SK-N-SH treated with all-trans-retinoic acid at 6 μM for 48 hours (cell line): ENCODE measurements at regions not wholly inside any gene's neighbourhood (a gene's known extent, or its start where the extent isn't known, plus 50 kb on each side); places are given as distances from the start of the nearest gene placed in this dataset.

Experiments used
- ZC3H10 ChIP-seq: fragments of 250-450 bp; sonication (Bioruptor Pico); IDR thresholded peaks from 2 replicates; pipeline ENCODE4 v1.5.1; 2021; ENCODE audit warnings: mild to moderate bottlenecking, moderate library complexity
- TF ChIP-seq, protein P1 (sequence below): fragments of 250-450 bp; sonication (Bioruptor Pico); IDR thresholded peaks from 2 replicates; pipeline ENCODE4 v1.5.1; 2020; ENCODE audit warnings: low read depth, mild to moderate bottlenecking, moderate library complexity

DNA sequence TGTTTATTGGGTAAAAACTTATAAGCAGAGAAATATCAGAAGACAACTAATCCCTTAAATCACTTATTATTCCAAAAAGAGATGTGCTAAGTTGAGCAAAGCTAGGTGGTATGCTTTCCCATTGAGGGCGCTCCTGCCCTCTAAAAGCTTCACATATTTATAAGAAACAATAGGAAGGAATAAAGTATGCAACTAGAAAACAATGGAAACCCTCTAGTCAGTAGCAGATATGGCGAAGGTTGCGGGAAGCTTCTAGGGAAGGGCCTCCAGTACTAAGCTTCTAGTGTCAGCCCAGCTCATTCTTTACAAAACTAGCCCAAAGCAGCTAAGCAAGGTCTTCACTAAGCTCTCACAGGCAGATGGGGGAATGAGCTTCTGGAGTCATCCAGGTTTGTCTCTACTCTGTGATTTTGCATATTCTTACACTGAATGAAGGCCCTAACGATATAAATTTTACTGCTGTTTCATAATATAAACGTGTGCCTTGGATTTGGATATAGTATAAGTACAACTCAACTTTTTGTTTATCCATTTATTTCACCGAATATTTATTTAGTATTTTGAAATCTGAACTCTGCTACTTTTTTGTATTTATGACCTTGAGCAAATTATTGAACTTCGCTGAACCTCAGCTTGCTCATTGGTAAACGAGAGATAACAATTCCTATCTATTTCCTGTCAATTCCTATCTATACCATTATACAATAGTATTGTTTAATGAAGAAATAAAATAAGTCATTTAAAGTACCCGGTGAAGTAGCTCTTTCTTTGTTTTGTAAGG lies 571.4 kb downstream of the ELAVL2 start:
- TF ChIP-seq, protein P1, sequence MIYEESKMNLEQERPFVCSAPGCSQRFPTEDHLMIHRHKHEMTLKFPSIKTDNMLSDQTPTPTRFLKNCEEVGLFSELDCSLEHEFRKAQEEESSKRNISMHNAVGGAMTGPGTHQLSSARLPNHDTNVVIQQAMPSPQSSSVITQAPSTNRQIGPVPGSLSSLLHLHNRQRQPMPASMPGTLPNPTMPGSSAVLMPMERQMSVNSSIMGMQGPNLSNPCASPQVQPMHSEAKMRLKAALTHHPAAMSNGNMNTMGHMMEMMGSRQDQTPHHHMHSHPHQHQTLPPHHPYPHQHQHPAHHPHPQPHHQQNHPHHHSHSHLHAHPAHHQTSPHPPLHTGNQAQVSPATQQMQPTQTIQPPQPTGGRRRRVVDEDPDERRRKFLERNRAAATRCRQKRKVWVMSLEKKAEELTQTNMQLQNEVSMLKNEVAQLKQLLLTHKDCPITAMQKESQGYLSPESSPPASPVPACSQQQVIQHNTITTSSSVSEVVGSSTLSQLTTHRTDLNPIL (CRISPR knock-in tag) = no peak
- no peak for TF ChIP-seq ZC3H10
